ENCODE measurements at regions not wholly inside any gene's neighbourhood (a gene's known extent, or its start where the extent isn't known, plus 50 kb on each side); places are given as distances from the start of the nearest gene placed in this dataset.

DNA sequence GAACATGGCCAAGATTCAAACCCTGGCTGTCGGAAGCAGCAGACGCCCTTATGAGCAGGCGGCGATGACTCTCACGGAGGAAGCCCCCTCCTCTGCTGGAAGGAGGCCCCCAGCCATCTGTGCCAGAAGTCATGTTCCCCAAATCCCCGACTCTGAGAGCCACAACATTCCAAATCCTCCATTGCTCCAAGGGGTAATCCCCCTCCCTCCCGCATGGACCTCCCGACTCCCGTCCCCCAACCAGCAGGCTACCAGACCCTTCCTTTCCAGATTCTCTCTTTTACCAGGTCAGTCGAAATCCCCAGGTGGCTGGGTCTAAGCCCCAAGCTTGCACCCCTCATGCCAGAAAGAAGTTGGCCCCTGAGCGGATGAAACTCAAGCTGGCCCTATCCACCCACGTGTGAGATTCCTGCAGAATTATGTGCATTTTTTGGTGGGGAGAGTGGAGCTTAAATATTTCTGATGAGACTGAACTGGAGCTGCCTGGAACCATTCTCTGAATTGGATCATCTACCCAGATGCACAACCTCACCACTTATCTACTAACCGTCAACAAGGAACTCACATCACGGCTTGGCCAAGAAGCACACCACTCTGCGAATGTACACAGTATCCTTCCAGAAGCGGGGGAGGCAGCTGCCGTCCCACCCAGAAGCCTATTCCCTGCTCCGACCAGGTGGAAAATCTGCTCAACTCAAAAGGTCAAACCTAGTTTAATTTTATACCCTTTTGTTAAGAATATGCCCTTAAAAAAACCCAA is 283.5 kb downstream of the C16orf95 start:
- DNase-seq (peak in 2 of 5 donors; percentile 58 to 64), FAIRE-seq (no peak)
- intact Hi-C loops (cut with DNase I) = no loop called here
- H3K9me3 ChIP-seq (ENCODE audit: control insufficient read depth in 2 of 3, insufficient read depth in 1 of 3, low read length in 3 of 3) = no peaks in the 10 kb centered on the region
- H3K4me1 ChIP-seq (ENCODE audit: control insufficient read depth in 2 of 3, insufficient read depth in 2 of 3, low read depth in 1 of 3, low read length in 3 of 3) = no peaks in the 10 kb centered on the region
- H3K27ac ChIP-seq (ENCODE audit: low read depth in 2 of 2, low read length in 2 of 2) = no peak overlapping the region
- TF ChIP-seq, protein P1, sequence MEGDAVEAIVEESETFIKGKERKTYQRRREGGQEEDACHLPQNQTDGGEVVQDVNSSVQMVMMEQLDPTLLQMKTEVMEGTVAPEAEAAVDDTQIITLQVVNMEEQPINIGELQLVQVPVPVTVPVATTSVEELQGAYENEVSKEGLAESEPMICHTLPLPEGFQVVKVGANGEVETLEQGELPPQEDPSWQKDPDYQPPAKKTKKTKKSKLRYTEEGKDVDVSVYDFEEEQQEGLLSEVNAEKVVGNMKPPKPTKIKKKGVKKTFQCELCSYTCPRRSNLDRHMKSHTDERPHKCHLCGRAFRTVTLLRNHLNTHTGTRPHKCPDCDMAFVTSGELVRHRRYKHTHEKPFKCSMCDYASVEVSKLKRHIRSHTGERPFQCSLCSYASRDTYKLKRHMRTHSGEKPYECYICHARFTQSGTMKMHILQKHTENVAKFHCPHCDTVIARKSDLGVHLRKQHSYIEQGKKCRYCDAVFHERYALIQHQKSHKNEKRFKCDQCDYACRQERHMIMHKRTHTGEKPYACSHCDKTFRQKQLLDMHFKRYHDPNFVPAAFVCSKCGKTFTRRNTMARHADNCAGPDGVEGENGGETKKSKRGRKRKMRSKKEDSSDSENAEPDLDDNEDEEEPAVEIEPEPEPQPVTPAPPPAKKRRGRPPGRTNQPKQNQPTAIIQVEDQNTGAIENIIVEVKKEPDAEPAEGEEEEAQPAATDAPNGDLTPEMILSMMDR (IDR thresholded peaks at IDR 0.05; ENCODE audit: borderline replicate concordance, extremely low read depth, insufficient read depth) = no peak
- no peak overlapping the region for H3K4me3 ChIP-seq (ENCODE audit: low read length in 3 of 3)
- H3K9ac ChIP-seq (ENCODE audit: low read length in 3 of 3) = no peak overlapping the region
- no peaks in the 10 kb centered on the region for H3K36me3 ChIP-seq (ENCODE audit: control insufficient read depth in 2 of 3, insufficient read depth in 3 of 3, low read length in 3 of 3)
- no peaks in the 10 kb centered on the region for H3K27me3 ChIP-seq (ENCODE audit: control insufficient read depth, insufficient read depth, low read length)

DNA sequence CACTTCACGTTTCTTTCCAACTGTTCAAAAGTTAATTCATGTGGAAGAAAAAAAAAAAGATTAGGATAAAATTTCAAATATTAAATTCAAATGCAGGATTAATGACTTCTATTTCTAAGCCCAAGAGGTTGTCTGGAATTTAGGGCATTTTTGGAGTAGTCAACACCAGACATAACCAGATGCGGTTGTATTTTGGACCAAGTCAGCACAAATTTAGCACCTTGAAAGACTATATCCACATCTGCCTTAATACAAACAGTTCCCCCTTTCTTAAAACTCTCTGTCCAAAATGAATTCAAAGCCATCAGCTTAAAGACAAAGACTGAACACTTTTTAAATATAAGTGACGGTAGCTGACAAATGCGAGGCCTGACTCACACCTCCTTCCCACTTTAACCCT is 282.9 kb downstream of the C16orf95 start:
- H3K36me3 ChIP-seq (ENCODE audit: control insufficient read depth in 2 of 3, insufficient read depth in 3 of 3, low read length in 3 of 3) = no peaks in the 10 kb centered on the region
- H3K4me1 ChIP-seq (ENCODE audit: control insufficient read depth in 2 of 3, insufficient read depth in 2 of 3, low read depth in 1 of 3, low read length in 3 of 3) = no peaks in the 10 kb centered on the region
- intact Hi-C loops (cut with DNase I) = no loop called here
- H3K9me3 ChIP-seq (ENCODE audit: control insufficient read depth in 2 of 3, insufficient read depth in 1 of 3, low read length in 3 of 3) = no peaks in the 10 kb centered on the region
- DNase-seq (no peak), FAIRE-seq (no peak)
- no peak overlapping the region for H3K4me3 ChIP-seq (ENCODE audit: low read length in 3 of 3)
- TF ChIP-seq, protein P1 (IDR thresholded peaks at IDR 0.05; ENCODE audit: borderline replicate concordance, extremely low read depth, insufficient read depth) = no peak
- H3K9ac ChIP-seq (ENCODE audit: low read length in 3 of 3) = no peak overlapping the region
- H3K27ac ChIP-seq (ENCODE audit: low read depth in 2 of 2, low read length in 2 of 2) = no peak overlapping the region
- no peaks in the 10 kb centered on the region for H3K27me3 ChIP-seq (ENCODE audit: control insufficient read depth, insufficient read depth, low read length)

DNA sequence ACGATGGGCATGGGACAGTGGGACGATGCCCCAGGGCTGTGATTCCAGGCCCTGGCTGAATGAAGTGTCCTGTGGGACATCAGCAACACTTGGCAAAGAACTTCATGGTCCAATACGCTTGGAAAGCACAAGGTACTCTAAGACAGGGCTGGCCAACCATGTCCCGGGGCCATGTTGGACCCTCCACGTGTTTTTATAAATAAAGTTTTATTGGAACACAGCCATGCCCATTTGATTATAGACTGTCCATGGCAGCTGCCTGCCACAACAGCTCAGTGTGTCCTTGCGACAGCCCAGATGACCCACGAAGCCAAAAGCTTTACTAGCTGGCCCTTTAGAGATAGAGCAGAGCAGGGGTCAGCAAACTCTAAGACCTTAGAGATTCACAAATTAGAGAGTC is 282.1 kb downstream of the C16orf95 start:
- no peaks in the 10 kb centered on the region for H3K4me1 ChIP-seq (ENCODE audit: control insufficient read depth in 2 of 3, insufficient read depth in 2 of 3, low read depth in 1 of 3, low read length in 3 of 3)
- TF ChIP-seq, protein P1 (IDR thresholded peaks at IDR 0.05; ENCODE audit: borderline replicate concordance, extremely low read depth, insufficient read depth) = no peak
- no peaks in the 10 kb centered on the region for H3K36me3 ChIP-seq (ENCODE audit: control insufficient read depth in 2 of 3, insufficient read depth in 3 of 3, low read length in 3 of 3)
- H3K4me3 ChIP-seq (ENCODE audit: low read length in 3 of 3) = no peak overlapping the region
- H3K27ac ChIP-seq (ENCODE audit: low read depth in 2 of 2, low read length in 2 of 2) = no peak overlapping the region
- intact Hi-C loops (cut with DNase I) = no loop called here
- no peak overlapping the region for H3K9ac ChIP-seq (ENCODE audit: low read length in 3 of 3)
- no peaks in the 10 kb centered on the region for H3K27me3 ChIP-seq (ENCODE audit: control insufficient read depth, insufficient read depth, low read length)
- FAIRE-seq (no peak), DNase-seq (no peak)
- no peaks in the 10 kb centered on the region for H3K9me3 ChIP-seq (ENCODE audit: control insufficient read depth in 2 of 3, insufficient read depth in 1 of 3, low read length in 3 of 3)

Data from kidney (tissue), 13 donors.